ENCODE measurements at regions not wholly inside any gene's neighbourhood (a gene's known extent, or its start where the extent isn't known, plus 50 kb on each side); places are given as distances from the start of the nearest gene placed in this dataset.

GRCh38 chr5:2696156-2696807 lies 55.2 kb downstream of the IRX2 start:
- DNase-seq (ENCODE audit: low read depth in 2 of 2), result no peak

DNA sequence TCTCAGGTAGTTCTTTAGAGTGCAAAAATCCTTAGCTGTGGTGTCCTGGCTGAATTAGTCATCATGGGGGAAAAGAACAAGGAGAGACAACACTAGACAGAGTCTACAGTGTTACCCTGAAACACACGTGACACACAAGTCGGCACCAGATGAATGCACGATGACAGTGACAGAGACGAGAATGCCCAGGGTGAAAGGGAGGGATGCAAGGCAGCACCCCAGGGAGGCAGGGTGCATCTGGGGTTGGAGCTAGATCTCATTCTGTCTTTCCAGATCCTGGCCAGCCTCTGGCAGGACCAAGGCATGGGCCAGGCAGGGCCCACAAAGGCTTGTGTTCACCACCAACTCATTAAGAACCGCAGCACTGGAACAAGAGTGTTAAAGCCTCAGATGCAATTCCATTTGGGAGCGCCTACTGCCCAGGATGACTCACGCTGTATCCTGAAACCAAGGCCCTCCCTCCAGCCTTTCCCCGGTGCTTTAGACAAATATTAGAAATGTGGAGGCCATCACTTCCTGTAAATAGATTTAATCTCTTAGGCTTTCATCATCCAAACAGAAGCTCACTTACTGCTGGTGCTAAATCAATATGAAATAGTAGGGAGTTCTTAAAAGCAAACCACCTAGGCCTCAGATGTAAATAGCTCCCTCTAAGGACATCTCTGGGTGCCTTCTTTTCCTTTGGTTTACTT lies 56.1 kb downstream of the IRX2 start:
- no peak for DNase-seq (ENCODE audit: low read depth in 2 of 2)

- no peak for DNase-seq (ENCODE audit: low read depth in 2 of 2)
Observed at GRCh38 chr5:2691530-2691929, 59.9 kb downstream of the IRX2 start.

DNA sequence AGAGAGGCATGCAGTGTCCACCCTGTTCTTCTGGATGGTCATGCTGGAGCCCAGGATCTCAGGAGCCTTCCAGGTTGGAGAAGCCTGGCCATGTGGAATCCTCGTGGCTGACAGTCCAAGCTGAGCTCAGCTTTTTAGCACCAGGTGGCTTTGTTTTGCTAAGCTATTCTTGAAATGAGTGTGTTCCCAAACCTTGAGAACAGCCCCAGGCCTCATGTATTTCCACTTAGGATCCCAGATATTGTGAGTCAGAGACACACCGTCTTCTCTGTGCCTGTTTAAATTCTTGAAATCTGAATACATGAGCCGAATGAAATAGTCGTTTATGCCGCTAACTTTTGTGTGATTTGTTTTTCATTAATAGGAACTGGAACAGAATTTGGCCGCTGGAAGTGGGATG lies 61.2 kb downstream of the IRX2 start:
- DNase-seq (ENCODE audit: low read depth in 2 of 2), result no peak

DNA sequence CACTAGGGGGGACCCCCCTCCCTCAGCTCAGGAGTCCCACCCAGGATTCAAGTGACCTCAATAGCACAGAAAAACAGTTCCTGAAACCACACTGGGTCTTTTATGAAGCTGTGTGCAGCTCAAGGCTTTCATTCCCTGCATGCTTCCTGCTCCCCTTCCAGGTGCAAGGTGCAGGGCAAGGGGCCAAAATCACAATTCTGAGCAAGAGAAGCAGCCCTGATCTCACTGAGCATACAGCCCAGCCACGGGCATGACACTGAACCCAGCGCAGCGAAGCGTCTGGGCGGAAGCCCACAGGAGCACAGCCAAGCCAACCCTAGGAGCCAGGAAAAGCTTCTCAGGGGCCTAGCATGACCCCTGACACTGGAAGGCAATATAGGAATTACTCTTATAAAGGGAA lies 62.9 kb downstream of the IRX2 start:
- no peak for DNase-seq (ENCODE audit: low read depth in 2 of 2)

DNA sequence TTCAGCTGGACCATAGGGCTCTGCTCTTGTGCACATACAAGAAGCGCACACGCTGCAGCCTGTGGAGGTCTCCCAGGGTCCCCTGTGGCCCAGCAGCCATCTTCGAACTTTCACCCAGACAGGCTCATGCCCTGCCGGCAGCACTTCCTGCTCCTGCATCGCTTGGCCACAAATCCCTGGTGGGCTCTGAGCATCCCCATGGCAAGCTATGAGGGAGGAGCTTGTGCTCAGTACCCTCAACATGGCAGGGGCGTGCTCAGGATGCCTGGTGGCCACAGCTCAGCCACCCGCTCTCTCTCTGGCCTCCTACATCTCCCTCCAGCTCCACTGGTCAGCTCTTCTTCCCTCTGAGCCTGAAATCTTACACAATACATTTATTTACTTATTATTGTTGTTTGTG lies 63.7 kb downstream of the IRX2 start:
- no peak for DNase-seq (ENCODE audit: low read depth in 2 of 2)

DNA sequence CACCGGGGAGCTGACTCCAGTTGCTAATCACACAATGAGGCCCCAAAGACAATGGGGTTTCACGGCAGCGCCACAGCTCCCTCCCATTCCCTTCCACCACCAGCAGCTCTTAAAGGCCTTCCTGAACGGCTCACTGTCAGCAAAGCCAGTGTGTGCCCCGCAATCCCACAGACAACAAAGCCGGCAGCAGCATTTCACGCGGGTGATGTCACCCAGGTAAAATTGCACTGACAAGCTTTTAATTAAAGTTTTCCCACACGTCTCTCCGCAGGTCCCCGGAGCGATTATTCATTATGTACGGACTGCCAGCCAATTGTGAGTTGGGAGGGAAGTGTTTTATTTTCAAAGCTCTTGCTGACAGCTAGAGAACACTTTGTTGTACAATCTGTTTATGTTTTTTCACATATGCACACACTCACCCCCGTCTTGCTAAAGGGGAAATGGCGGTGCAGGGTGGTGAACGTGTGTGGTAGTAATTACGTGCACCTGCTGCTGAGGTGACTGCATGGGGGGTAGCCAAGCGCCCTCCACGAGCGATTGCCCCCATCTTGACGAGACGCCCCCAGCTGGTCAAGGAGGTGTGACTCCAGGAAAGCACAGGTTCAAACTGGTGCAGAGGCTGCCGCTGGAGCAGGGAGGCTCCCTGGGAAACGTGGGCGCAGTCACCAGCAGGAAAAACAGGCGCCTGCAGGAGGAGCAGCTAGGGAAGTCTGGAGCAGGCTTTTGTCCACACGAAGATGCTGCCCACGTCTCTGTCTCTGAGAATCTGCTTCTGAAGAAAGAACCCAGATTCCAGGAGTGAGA lies 65.0 kb downstream of the IRX2 start:
- no peak for DNase-seq (ENCODE audit: low read depth in 2 of 2)

DNA sequence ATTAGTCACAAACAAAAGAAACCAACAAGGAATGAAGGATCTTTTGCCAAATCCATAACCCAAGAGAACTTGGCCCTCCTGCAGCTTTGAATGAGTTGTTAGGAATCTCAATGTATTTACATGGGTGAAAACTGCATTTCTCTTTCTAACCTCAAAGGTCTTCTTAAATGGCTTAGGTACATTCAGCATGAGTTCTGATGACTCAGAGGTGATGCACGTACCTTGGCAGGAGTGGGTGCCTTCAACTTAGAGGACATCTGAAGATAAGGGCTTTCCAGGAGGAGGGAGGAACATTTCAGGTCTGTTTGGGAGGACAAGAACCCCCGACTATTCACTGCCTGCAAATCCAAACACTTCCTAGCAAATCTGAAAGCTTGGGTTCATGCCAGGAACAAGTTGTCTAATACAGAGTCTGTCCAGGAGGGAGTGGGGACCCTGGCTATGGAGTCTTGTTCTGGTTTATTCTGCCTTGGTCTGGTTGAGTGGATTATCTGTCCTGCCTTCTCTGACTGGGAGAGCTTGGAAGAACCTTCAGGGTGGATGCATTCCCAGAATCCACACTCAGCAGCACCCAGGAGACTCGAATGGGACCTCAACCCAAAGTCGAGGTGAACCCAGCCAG lies 65.7 kb downstream of the IRX2 start:
- no peak for DNase-seq (ENCODE audit: low read depth in 2 of 2)

DNA sequence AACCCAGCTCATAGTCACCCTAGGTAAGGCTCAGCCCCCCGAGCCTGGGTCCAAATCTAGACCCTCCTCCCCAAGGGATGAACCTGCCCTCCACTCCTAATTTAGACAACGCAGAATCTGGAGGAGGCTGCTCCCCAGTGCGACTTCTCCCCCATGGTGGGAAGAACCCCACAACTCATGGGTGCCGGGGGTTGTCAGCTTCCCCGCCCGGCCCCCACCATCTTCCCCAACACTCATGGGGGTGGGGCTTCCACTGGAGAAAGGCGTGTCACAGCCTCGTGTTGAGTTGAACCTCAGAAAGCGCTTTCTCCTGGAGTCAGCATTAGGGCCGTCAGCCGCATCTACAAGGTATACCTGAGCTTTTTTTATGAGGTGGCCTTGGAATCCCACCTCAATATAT lies 66.9 kb downstream of the IRX2 start:
- DNase-seq (ENCODE audit: low read depth in 2 of 2), result no peak

DNA sequence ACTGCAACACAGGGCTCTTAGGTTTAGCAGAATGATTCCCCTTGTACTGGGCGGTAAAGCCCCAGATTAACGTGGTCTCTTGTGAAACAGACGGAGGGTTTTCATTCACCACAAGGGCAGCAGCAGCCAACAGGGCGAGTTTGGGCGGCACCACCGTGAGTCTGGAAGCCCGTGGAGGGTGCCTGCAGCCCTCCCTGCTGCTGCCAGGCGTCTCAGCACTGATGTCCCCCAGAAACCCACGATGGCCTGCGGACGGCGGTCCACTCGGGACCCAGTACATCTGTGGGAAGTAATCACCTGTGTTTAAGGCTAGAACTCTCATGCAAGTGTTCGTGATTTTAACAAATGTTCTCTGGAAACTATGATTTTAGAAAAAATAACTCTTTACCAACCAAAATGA lies 67.8 kb downstream of the IRX2 start:
- no peak for DNase-seq (ENCODE audit: low read depth in 2 of 2)

GRCh38 chr5:2681476-2681875 lies 70.0 kb downstream of the IRX2 start:
- DNase-seq (ENCODE audit: low read depth in 2 of 2), result no peak

- DNase-seq (ENCODE audit: low read depth in 2 of 2), result no peak
Observed at GRCh38 chr5:2680979-2681378, 70.5 kb downstream of the IRX2 start.

DNA sequence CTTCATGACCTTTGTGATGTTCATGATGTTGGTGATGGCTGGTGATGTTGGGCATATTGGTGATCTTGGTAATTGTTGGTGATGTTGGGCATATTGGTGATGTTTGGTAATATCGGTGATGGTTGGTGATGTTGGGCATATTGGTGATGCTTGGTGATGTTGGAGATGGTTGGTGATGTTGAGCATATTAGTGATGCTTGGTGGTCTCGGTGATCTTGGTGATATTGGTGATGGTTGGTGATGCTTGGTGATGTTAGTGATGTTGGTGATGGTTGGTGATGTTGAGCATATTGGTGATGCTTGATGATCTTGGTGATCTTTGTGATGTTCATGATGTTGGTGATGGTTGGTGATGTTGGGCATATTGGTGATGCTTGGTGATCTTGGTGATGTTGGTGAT lies 73.8 kb downstream of the IRX2 start:
- no peak for DNase-seq (ENCODE audit: low read depth in 2 of 2)

GRCh38 chr5:2675548-2675947 lies 75.9 kb downstream of the IRX2 start:
- DNase-seq (ENCODE audit: low read depth in 2 of 2), result no peak

GRCh38 chr5:2674456-2674855 lies 77.0 kb downstream of the IRX2 start:
- DNase-seq (ENCODE audit: low read depth in 2 of 2), result no peak

DNA sequence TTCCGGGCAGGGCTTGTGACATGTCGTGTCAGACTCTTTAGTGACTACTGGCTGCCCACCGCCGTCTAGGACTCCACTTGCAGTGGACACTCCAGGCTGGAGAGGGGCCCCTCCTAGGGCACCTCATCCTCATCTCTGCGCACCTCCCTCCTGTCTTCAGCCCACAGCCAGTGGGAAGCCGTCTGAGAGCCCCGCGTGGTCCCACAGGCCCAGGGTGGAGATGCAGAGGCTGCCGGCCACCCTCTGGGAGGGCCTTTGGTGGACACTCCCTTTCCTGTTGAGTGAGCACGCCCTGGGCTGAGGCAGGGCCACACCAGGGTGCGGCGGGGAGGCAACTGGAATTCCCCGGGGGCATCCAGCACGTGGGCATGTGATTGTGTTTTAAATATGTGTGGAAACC lies 80.5 kb downstream of the IRX2 start:
- no peak for DNase-seq (ENCODE audit: low read depth in 2 of 2)

GRCh38 chr5:2669913-2670312 lies 81.6 kb downstream of the IRX2 start:
- DNase-seq (ENCODE audit: low read depth in 2 of 2), result no peak

DNA sequence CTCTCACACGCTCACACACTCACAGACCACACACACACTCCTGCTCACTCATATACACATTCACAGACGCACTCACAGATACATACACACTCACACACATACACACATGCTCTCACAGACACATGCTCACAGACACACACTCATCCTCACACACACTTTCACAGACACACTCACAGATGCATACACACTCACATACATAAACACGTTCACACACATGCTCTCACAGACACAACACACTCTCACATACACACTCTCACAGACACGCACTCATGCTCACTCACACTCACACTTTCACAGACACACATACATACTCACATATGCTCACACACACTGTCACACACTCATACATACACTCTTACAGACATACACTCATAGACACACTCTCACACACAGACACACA lies 82.2 kb downstream of the IRX2 start:
- DNase-seq (ENCODE audit: low read depth in 2 of 2), result no peak

GRCh38 chr5:2666081-2666480 lies 85.4 kb downstream of the IRX2 start:
- no peak for DNase-seq (ENCODE audit: low read depth in 2 of 2)

- DNase-seq (ENCODE audit: low read depth in 2 of 2), result no peak
Observed at GRCh38 chr5:2663489-2663888, 88.0 kb downstream of the IRX2 start.

- DNase-seq (ENCODE audit: low read depth in 2 of 2), result no peak
Observed at GRCh38 chr5:2660315-2660714, 91.2 kb downstream of the IRX2 start.

DNA sequence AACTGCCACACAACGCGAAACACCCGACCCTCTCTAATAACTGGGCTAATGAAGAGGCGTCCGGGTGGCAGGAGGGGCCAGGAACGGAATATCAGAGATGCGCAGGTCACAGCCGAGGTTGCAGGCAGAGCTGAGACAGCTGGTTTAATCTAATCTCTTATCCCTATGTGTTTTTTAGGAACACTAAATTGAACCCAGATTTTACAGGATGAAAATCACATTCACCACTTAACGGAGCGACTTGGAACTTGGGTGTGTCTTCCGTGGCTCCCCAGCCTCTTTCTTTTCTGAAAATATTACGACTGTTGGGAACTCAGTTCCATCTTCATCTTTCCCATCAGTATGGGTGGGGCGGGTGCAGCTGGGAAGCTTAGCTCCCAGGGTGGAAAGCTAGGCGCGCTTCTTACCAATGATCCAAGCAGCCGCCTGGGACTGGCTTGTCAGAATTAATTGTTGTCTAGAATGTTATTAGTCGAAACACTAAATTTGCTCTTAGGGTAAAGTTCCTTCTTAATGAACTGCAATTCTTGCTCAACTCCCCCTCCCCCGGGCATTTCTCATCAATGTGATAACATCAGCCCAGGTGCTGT lies 92.5 kb downstream of the IRX2 start:
- DNase-seq (ENCODE audit: low read depth in 2 of 2), result no peak
